HUDEP-2 (cell line): ENCODE measurements at regions not wholly inside any gene's neighbourhood (a gene's known extent, or its start where the extent isn't known, plus 50 kb on each side); places are given as distances from the start of the nearest gene placed in this dataset.
"Not testable (repeated sequence)": the region's sequence is repeated elsewhere in the genome, so short reads cannot be mapped to it uniquely, and the experiment has no call there.

Experiments used
- DNase-seq, 76 experiments: peaks; one replicate each; lab custom pipeline; 2025; ENCODE audit not compliant: unreplicated experiment in 76 of 76; lab: John Stamatoyannopoulos, UW

DNA sequence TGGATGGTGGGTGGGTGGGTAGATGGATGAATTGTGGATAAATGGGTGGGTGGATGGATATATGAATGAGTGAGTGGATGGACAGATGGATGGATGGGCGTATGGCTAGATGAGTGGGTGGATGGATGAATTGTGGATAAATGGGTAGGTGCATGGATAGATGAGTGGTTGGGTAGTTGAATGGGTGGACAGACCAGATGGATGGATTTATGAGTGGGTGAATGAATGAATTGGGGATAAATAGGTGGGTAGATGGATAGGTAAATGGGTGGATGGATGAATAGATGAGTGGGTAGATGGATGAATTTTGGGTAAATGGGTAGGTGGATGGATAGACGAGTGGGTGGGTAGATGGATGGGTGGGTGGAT lies 108.7 kb downstream of the NPIPB11 start:
- DNase-seq: not testable (repeated sequence)

DNA sequence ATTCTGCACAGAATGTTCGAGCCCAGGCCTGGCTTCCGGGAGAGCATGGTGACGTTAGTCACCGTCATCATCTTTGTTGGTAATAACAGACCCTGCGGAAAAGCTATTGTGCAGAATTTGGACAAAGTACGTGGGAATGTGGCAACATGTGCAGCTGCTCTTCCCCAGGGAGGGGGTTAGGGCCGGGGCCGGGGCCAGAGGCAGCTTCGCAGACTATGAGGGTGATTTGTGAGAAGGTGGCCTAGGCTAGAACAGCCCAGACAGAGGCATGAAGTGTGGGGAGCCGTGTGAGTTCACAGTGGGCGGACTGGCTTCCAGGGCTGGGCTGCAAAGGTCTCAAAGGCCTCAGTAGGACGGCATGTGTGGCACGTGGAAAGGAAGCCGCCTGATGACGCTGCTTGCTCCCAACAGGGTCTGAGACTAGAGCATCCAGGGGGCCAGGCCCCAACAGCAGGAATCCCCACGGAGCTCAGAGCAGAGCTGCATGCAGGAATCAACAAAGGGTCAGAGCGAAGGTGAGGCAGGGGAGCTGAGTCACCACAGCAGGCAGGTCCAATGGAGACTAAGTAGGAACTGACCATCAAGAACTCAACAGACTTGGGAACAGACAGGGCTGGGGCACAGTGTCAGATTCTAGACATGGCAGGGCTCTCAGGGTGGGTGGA lies 109.2 kb downstream of the NPIPB11 start:
- DNase-seq: not testable (repeated sequence)

DNA sequence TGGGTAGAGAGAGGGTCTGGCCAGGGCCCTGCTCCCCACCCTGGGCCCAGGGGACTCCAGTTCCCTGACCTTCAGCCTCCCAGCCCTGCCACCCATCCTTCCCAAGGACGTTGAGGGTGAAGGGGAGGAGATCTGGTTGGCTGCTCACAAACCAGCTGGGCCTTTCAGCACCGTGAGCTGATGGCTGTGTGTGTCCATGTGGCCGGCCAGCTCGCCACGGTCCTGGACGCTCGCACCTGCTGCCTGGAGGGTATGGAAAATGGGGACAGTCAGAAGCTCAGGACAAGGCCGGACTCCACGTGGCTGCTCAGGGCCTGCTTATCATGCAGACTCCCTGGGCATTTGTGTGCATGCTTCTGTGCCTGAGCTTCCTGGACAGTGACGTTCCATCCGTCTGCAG lies 110.3 kb downstream of the NPIPB11 start:
- not testable (repeated sequence) for DNase-seq

DNA sequence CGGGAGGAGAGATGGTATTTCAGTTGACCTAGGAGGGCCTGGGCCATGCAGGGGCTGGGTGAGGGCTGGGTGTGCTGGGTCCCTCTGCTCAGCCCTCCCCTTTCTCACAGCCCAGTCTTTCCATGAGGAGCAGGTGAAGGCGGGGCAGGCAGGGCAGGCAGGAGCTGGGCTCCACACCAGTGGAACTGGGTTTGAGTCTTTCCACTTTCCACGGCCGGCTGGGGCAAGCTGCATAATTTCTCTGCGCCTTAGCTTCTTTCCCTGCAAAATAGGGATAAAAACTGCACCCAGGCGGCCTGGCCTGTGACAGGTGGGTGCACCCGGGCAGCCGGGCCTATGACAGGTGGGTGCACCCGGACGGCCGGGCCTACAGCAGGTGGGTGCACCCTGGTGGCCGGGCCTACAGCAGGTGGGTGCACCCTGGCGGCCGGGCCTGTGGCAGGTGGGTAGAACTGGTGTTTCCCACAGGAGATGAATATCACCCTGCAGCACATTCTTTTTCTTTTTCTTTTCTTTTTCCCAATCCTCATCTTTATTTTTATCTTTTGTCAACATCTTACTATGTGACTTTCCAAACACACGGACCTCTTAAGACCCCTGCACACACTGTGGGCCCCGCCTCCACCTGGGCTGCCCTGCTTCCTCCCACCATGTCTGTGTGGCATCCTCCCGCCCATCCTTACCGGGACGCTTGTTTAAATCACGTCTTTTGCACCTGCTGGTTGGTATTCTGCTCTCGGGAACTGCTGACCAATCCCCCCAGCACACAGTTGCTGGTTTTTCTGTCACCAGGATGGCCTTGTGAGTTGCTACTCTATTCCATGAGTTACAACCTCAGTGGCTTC lies 111.3 kb downstream of the NPIPB11 start:
- not testable (repeated sequence) for DNase-seq

DNA sequence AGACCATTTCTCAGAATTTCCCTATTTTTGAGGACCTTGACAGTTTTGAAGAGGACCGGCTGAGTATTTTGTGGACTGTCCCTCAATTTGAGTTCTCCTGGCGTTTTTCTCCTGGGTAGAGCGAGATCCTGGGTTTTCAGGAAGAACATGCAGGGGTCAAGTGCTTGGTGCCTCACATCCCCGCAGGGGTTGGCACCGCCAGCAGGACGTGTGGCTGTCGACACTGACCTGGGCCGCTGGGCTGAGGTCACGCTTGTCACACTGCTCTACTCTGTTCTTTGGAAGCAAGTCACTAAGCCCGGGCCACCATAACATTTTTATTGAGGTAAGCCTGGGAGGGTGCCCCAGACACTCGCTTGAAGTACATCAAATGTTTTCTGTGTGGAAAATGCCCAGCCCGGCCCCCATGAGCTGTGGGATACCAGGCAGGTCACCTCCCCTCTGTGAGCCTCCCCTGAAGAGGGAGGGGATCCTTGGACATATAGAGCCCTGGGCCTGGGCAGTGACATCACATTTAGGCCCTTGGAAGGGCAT lies 112.0 kb downstream of the NPIPB11 start:
- not testable (repeated sequence) for DNase-seq

DNA sequence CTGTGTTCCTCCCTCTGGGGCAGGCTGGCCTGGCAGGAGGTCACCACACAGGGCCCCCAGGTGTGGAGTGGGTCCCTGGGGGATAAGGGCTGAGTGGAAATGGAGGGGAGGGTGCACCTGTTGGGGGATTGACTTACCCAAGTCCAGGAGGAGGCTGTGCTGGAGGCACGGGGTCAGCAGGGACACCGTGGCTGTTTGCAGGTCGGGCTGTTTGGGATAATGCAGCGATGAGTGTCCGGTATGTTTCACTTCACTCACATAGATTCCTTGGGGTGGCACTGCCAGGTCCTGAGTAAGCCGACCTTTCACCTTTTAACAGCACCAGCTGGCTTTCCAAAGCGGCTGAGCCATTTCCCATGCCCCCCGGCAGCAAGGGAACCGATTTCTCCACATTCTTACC lies 113.0 kb downstream of the NPIPB11 start:
- DNase-seq: not testable (repeated sequence)

DNA sequence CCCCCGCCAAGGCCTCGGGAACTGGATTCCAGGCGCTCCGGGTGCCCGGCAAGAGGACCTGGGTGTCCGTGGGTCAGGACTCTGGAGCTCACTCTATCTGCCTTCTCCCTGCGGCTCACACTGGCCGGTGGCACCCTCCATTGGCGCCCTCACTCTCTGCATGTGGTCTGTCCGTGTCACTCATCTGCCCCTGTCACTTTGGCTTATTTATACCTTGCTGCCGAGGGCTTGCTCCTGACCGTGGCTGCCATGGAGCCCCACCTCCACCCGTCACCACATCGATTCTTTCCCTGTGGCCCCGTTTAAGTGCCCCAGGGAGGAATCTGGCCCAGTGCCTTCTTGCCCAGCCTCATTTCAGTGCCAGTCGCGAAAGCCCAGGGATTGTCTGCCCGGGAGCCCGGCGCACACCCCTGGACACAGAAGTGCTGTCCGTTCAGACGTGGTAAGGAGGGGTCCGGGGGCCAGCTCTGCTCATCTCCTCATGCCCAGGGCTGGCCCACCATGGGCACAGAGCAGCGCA lies 113.5 kb downstream of the NPIPB11 start:
- DNase-seq: not testable (repeated sequence)

DNA sequence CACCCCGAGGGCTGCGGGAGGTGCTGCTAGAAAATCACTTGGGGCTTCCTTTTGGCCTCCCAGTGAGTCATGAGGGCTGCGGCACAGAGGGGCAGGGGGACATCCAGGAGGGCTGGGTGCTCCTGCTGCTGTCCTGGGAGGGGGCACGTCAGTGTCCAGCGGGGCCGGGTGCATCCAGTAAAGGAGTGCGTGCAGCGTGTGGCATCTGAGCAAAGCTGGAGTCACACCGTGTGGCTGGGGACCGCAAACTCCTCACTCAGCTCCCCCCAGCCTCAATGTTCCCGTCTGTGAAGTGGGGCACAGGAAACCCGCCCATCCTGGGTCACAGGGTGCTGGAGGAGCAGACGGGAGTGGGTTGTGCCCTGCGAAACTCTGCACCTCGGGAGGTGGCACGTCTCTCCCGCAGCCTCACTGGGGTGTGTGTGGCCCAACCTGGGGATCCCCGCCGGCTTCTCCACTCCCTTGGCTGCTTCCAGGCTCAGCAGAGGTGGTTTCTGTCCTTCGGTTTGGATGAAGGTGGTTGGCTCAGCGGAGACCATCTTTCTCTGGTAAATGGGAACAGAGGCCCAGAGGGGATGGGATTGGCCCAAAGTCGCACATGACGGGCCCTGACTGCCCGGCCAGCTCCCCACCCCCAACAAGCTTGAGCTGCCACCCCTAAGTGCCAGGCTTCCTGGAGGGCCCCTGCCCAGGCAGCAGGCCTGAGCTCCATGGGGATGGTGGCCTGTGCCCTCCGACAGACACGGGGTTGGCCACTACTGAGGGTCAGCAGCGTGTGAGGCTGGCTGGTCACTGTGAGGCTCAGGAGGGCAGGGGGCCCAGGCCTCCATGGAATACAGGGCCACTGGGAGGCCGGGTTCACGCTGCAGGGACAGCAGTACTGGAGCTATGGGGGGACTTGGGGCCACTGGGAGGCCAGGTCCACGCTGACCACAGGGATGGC lies 114.9 kb downstream of the NPIPB11 start:
- not testable (repeated sequence) for DNase-seq

DNA sequence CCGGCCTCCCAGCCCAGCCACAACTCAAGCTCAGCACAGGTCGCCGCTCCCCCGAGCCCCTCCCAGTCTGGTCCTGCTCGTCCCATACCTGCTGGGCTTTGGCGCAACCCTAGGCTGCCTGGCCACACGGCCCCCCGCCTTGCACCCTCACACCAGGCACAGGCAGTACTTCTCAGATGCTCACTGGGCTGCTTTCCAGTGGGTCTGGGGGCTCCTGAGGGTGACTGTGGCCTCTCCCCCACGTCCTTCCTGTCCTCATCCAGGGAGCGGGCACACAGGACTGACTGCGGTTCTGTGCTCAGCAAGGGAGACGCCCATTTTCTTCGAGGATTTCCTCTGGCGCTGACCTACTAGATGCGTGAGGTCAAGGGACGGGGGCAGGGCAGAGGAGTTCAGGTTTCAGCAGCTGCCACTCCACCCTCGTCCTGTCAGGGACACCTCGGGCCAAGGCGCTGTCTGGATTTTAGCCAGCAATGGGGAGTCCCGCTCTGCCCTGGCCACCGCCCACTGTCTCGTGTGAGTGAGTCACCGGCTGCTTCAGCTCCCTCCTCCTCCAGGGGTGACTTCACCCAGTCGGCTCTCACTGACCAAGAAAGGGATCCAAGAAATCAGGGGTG lies 115.8 kb downstream of the NPIPB11 start:
- peak in 75 of 76 experiments; percentile 3 to 98 (median 94) for DNase-seq

DNA sequence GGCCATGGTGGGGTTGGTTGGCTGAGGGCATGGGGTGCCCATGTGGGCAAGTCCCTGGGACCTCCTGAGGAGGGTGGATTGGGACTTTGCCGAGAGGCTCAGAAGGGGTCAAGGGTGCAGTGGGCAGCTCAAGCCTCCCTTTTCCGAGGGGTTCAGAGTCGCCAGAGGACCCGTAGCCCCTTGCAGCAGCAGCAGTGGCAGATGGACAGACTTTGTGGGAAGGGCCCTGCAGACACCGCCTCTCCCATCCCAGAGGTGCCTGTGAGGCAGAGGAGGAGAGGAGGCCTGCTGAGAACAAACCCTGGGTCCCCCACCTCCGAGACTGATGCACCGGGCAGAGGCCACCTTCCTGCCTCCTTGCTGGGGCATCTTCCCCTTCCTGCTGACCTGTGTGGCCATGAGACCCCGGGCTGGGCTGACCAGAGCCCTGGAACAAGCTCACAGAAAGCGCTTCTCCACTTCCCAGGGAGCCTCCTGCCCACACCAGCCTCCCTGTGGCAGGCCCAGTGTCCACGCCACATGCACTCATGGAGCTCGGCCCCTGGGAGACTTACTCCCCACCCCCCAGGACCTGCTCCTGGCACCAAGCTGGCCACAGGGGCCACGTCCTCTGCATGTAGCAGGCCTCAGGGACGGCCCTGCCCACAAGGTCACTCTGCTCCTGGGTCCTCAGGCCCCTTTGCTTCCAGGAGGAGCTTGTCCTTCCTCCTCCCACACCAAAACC lies 116.8 kb downstream of the NPIPB11 start:
- not testable (repeated sequence) for DNase-seq

DNA sequence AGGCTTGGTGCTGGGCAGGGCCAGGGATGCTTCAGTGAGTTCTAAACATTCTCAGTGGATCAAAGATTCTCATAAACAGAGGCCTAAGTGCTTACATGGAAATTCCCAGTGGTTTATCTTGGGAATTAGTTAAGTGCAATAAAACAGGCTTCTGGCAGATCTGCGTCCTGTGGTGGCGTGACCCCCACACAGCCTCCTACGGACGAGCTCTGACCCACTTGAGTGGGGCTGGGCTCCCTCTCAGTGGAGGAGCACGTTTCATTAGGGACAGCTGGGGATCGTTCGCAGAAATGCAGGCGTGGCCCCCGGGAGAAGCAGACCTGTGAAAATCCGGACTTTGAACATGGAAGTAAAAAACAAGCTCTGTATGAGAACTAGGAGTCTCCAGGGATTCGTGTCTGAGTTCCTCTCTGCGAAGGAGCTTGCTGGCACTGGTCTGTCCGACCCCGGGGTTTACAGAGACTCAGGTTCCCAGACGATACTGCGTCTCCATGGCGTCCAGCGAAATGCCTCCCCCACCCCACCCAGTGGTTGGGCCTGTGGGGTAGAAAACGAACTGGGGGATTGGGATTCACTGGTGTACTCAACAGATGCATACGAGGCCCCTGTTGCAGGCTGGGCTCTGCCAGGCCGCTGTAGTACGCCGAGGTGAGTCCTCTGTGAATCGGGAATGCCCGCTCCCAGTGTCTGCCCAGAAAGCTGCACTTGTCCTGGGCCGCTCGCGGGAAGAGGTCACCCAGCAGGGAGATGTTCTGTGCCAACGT lies 117.6 kb downstream of the NPIPB11 start:
- DNase-seq: not testable (repeated sequence)

DNA sequence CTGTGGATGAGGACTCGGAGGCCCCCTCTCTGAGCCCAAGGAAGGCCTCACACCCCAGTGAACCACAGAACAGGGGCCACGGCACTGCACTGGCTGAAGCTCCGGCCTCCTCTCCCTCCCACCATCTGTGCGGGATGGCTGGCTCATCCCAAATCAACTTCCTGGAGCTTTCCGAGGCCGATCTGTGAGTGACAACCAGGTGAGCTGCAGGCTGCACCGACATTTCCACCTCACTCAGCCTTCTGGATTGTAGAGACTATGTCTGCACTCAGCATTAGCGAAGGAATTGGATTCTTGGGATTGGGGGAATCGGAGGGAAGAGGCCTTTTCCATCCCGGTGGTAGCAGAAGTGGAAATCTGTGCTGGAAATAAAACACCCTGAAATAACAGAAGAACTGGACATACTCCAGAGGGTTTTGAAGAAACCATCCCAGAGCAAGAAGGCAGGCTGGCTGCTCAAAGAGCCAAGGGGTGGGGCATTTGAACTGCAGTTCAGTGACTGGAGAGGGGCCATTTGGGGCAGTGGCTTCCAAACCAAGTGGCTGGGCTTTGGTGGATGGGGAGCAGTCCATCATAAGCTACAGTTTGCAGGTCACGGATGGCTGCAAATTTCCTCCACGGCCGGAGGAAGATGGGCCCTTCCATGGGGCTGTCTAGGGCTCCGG lies 118.5 kb downstream of the NPIPB11 start:
- DNase-seq: not testable (repeated sequence)

DNA sequence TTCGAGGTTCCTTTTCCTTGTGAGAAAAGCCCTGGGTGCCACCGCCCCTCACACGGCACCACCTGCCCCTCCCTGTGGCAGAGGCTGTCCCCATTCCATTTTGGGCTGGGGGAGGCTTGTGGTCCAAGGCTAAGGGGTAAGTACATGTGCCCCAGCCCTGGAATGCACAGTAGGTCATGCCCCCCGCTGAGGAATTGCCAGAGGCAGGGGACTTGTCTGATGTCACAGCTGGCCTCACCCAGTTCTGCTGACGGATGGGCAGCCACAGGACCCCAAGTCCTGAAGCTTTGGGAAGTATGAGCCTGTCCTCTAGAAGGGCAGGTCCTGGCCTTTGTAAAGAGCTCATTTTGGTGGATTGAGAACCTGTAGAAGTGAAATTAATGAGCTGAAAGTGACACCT lies 119.3 kb downstream of the NPIPB11 start:
- DNase-seq: not testable (repeated sequence)

DNA sequence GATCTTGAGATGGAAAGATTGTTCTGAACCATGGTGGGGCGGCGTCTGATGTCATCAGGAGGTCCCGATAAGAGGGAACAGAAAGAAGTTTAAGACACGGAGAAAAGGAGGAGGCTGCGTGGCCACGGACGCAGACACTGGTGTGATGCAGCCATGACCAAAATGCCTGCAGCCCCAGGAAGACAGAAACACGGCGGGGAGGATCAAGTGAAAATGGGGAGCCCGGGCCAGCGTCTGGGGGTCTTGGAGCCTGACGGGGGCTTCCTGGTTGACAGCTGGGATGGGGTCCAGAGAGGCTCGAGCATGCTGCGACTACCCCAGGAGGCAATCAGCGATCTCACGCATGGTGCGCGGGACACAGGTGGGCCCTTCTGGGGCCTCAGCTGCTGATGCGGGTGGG lies 119.7 kb downstream of the NPIPB11 start:
- DNase-seq: not testable (repeated sequence)

DNA sequence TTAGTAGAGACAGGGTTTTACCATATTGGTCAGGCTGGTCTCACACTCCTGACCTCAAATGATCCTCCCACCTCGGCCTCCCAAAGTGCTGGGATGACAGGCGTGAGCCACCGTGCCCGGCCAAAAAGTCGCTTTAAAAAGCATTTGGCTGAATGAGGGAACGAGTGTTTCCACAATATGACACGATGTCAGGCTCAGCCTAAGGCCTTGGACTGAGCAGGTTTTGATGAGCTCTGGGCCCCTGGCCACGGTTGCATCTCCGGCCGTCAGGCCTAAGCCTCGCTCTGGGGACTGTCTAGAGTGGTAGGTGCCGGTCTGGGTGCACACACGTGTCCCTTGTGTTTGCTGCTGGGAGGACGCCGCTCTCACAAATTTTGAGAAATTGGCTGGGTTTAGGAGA lies 120.3 kb downstream of the NPIPB11 start:
- not testable (repeated sequence) for DNase-seq

DNA sequence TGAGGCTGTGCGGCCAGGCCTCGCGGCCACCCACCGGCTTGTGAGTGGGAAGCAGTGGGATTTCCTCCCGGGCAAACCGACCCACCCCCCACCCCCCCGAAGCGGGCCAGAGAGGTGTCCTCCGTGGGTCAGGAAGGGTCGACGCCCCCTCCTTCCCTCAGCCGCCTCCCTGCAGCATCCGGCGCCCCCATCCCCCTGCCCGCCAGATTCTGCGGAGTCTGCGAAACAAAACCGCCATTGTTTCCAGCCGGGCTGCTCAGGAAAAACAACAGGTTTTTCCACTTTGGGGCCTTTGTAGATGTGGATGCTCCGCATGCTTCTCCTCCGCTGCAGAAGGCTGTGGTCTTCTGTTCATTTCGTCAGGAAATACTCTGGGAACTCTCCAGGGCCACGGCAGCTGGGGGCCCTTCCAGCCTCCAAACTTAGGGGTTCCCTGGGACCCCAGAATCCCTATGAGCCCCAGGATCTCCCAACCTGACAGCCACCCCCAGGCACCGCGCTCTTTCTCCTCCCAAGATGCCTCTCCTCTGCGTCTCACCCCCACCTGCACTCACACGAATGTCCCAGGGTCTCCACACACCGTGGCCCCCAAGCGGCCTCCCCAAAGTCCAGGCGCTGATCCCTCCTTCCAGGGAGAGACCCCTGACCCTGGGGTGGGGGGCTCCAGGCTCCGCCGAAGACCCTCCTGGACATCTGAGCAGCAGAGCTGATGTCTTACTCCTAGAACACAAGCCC lies 121.2 kb downstream of the NPIPB11 start:
- not testable (repeated sequence) for DNase-seq

DNA sequence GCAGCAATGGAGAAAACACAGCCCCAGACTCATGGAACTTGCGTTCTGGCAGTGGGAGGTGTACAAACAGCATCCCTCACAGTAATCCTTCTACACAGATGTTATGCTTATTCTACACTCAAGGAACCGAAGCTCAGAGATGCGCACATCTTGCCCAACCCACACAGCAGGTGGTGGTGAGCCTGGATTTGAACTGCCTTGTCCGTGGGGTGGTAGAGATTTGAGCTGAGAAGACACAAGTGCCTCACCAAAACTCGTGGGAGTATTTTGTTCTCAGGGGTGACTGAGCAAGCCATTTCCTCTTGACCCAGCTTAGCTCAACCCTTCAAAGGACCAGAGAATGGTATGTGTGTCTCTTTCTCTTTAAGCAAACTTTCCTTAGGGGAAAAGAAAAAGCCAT lies 121.8 kb downstream of the NPIPB11 start:
- not testable (repeated sequence) for DNase-seq
